MV-4-11 (cell line): ENCODE measurements at regions not wholly inside any gene's neighbourhood (a gene's known extent, or its start where the extent isn't known, plus 50 kb on each side); places are given as distances from the start of the nearest gene placed in this dataset.

Experiments
- DNase-seq: peaks from one replicate; lab custom pipeline; 2025; lab: John Stamatoyannopoulos, UW

- DNase-seq = no peak
Observed at GRCh38 chr13:23488442-23488841, 54.9 kb upstream of the SACS start.

- no peak for DNase-seq
Observed at GRCh38 chr13:23496255-23496654, 62.8 kb upstream of the SACS start.

GRCh38 chr13:23497191-23497590 is 63.7 kb upstream of the SACS start:
- DNase-seq = no peak

- DNase-seq = no peak
Observed at GRCh38 chr13:23500849-23501248, 67.3 kb upstream of the SACS start.

- DNase-seq = no peak
Observed at GRCh38 chr13:23504180-23504579, 66.0 kb upstream of the TNFRSF19 start.

GRCh38 chr13:23505007-23505406 is 65.2 kb upstream of the TNFRSF19 start:
- DNase-seq = no peak

- no peak for DNase-seq
Observed at GRCh38 chr13:23506071-23506806, 64.0 kb upstream of the TNFRSF19 start.

- DNase-seq = no peak
Observed at GRCh38 chr13:23506807-23507291, 63.4 kb upstream of the TNFRSF19 start.

GRCh38 chr13:23509781-23510543 is 60.2 kb upstream of the TNFRSF19 start:
- no peak for DNase-seq

- no peak for DNase-seq
Observed at GRCh38 chr13:23510544-23510916, 59.7 kb upstream of the TNFRSF19 start.

GRCh38 chr13:23510979-23511735 is 59.1 kb upstream of the TNFRSF19 start:
- peak; percentile 30 for DNase-seq

- DNase-seq = no peak
Observed at GRCh38 chr13:23512762-23513395, 57.3 kb upstream of the TNFRSF19 start.

- DNase-seq = no peak
Observed at GRCh38 chr13:23513455-23513854, 56.8 kb upstream of the TNFRSF19 start.

- no peak for DNase-seq
Observed at GRCh38 chr13:23514076-23514475, 56.1 kb upstream of the TNFRSF19 start.

- no peak for DNase-seq
Observed at GRCh38 chr13:23515116-23515515, 55.1 kb upstream of the TNFRSF19 start.

GRCh38 chr13:23516190-23516589 is 54.0 kb upstream of the TNFRSF19 start:
- DNase-seq = no peak

- DNase-seq = no peak
Observed at GRCh38 chr13:23516702-23517101, 53.5 kb upstream of the TNFRSF19 start.

GRCh38 chr13:23518231-23518630 is 52.0 kb upstream of the TNFRSF19 start:
- DNase-seq = no peak
